ENCODE measurements at regions not wholly inside any gene's neighbourhood (a gene's known extent, or its start where the extent isn't known, plus 50 kb on each side); places are given as distances from the start of the nearest gene placed in this dataset.
"Not testable (repeated sequence)": the region's sequence is repeated elsewhere in the genome, so short reads cannot be mapped to it uniquely, and the experiment has no call there.

GRCh38 chr16:7962091-7962879 lies 628.0 kb downstream of the TMEM114 start:
- no peak for DNase-seq

GRCh38 chr16:7957151-7957550 lies 624.5 kb downstream of the RBFOX1 start:
- DNase-seq = no peak

- no peak for DNase-seq
Measured at GRCh38 chr16:7953360-7953759, 620.7 kb downstream of the RBFOX1 start.

- no peak for DNase-seq
Measured at GRCh38 chr16:7946142-7946541, 613.5 kb downstream of the RBFOX1 start.

- DNase-seq = peak; percentile 84
Measured at GRCh38 chr16:7938175-7938574, 605.5 kb downstream of the RBFOX1 start.

DNA sequence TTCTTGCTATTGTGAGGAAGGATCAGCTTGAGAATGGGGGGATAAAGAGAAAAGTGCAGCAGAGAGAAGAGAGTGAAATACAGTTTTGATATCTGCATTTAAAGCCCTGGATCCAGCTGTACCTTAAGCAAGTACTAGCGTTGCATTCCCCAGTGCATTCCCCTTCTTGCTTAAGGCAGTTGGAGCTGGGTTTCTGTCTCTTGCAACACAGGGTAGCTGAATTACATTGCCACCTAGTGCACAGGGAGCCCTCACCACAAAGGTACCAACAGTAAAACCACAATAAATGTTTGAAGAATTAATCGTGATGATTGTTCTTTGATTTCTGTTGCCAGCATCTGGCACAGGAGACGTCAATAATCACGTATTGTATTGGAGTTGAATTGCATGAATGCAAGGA lies 588.7 kb downstream of the RBFOX1 start:
- DNase-seq = no peak

DNA sequence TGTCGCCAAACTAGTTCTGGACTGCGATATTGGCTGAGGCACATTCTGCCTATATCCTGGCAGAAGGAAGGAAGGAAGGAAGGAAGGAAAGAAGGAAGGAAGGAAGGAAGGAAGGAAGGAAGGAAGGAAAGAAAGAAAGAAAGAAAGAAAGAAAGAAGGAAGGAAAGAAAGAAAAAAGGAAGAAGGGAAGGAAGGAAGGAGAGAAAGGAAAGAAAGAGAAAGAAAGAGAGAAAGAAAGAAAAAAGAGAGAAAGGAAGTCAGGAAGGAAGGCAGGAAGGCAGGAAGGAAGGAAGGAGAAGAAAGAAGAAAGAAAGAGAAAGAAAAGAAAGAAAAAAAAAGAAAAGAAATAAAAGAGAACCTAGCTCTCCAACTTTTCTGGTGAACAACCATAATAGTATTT lies 587.1 kb downstream of the RBFOX1 start:
- DNase-seq = no peak

GRCh38 chr16:7914748-7915147 lies 582.1 kb downstream of the RBFOX1 start:
- no peak for DNase-seq

- no peak for DNase-seq
Measured at GRCh38 chr16:7912132-7912531, 579.5 kb downstream of the RBFOX1 start.

DNA sequence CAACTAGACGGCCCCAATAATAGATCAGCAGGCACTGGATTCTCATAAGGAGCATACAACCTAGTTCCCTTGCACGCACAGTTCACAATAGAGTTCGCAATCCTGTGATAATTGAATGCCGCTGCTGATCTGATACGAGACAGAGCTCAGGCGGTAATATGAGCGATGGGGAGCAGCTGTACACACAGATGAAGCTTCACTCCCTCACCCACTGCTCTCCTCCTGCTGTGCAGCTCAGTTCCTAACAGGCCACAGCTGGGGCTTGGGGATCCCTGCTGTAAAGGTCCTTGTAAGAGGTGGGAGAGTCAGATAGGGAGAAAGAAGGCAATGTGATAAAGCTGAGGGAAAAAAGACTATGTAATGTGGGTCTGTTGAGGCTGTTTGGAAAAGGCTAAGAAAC lies 577.5 kb downstream of the RBFOX1 start:
- DNase-seq = no peak

- DNase-seq = peak; percentile 82
Measured at GRCh38 chr16:7888411-7888810, 555.8 kb downstream of the RBFOX1 start.

DNA sequence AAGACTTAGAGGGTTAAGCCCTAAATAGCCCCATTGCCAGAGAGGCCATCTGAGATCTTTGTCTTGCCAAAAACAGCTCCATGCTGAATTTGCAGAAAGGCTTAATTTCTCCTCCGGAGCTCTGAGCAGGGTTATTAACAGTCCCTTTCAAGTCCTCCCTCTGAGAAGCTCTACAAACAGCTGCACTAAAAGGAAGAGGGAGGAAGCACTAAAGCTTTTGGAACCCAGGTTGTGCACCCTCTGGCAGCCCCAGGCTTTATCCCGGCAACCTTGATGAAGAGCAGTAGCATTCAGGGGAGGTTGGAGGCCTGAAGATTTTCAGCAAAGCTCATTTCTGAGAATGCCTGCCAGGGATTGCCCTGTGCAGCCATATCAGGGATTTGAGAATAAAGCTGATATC lies 554.7 kb downstream of the RBFOX1 start:
- DNase-seq = peak; percentile 69

GRCh38 chr16:7871979-7872378 lies 539.3 kb downstream of the RBFOX1 start:
- DNase-seq = no peak

- DNase-seq = no peak
Measured at GRCh38 chr16:7871371-7871770, 538.7 kb downstream of the RBFOX1 start.

- no peak for DNase-seq
Measured at GRCh38 chr16:7867831-7868230, 535.2 kb downstream of the RBFOX1 start.

DNA sequence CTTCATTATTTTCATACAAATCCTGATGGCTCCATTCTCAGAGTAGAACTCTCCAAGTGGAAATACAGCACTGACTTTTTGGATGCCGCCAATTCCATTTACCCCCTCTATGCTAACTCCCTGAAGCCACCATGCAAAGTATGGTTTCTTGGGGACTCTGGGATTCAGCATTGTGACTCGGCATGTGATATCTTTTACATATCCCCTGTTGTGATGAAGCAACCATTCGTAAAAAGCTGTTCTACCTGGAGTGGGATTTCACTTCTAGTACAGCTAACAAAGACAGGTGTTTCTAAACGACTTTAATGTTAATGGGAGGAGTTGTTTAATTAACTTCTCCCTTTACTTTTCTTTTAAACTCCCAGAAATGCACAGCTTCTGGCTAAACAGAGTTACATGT lies 533.5 kb downstream of the RBFOX1 start:
- DNase-seq = no peak

GRCh38 chr16:7865393-7865792 lies 532.7 kb downstream of the RBFOX1 start:
- DNase-seq = not testable (repeated sequence)

DNA sequence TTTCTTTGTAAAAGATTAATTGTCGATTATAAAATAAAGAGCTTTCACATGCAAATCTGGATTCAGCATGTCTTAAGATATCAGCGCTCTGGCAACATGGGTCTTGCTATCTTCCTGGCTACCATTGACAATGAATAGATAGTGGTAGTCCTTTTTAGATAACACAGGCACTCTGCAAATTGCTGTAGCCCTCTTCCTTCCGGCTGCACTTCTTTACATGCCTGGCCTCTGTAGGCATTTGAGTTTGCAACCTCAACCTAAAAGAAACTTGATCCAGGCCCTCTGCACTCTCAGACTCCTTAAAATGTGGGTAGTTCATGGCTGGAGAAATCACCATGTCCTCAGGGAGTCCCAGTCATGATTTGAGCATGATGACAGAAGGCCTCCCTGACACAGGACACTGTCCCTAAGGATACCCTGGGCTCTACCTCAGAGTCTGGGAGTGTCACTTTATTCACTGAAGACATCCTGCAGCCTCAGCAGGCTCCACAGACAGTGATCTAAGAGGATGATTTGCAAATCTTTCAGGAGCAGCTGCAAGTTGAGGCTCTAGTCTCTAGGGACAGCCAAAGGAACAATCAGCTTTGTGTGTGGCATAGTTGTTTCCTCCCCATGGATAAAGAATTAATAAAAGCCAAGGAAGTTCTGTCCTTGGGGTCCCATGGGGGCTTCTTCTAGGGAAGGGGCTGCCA lies 529.4 kb downstream of the RBFOX1 start:
- DNase-seq = no peak

DNA sequence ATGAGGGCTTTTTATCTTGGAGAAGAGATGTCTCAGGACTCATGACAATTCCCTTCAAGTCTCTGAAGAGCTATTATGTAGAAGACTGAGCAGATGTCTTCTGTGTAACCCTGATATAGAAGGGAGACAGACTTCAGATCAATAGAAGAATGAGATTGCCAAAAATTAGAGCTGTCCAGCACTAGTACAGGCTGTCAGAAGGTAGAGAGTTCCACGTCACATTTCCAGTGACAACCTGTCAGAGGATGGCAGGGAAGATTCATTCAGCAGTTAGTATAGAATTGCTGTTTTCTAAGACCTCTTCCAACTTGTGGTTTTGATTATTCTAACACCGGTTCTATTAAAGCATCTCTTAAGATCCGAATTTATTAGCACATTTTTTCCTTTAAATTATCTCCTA lies 520.6 kb downstream of the RBFOX1 start:
- no peak for DNase-seq

DNA sequence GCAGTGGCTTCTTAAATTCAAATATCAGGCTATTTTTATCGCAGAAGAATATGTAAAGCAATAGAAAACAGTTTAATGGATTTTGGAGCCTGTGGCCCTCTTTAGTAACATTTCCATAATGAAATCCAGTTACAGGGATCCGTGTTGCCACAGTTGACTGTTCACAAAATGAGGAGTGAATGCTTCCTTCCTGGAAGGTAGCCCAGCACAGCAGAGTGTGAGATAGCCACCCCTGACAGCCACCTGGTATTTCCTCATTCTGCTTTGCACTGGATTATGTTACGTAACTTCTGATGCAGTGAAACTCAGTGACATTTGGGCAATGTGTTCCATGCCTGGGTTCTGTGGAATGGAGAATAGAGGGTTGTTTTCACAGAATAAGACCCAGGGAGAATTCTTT lies 517.2 kb downstream of the RBFOX1 start:
- DNase-seq = no peak

DNA sequence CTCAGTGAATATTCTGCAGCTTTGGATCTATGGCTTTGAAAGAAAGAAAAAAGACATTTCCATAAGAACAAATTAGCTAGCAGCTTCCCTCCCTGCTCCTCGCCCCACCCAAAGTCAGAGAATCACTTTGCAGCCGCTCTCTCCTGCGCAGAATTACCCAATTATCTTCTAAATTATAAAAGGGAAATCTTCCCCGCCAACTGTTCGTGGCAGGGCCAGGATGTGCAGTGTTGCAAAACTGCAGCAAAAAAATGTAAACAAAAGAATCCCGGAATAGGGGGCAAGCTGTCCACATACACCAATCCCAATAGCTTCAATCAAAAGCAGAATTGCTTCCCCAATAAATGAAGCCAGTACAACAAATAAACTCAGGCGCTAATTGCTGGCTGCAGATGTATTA lies 510.6 kb downstream of the RBFOX1 start:
- DNase-seq = no peak

GRCh38 chr16:7839568-7839967 lies 506.9 kb downstream of the RBFOX1 start:
- DNase-seq = peak; percentile 44

DNA sequence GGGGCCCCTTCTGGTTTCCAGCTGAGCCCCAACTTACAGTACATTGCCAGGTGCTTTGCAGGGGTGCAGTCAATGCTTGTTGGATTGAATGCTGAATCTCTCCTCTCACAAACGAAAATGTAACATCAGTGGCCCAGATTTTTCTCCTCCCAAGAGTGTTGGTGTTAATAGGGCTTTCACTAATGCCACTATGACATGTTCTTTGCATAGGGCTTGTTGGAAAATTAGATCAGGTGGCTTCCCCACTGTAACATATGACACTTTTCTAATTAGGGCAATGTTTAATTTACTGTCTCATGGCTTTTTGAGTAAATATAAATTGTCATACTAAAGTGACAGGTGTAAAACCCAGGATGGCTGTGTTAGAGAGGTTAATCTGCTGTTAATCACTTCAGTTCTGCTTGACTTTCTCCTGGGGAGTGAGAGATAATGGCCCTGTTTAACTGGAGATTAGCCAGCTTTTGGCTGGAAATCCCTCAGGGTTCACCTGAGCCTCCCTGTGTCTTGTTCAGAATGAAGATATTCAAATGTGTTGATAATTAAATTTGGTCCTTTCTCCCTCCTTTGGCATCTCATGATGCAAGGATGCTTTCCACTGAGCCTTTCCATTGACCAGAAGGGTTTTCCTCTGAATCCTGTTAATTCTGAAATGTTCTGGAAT lies 502.3 kb downstream of the RBFOX1 start:
- no peak for DNase-seq
